GM21423 (cell line): ENCODE measurements at regions not wholly inside any gene's neighbourhood (a gene's known extent, or its start where the extent isn't known, plus 50 kb on each side); places are given as distances from the start of the nearest gene placed in this dataset.

Experiments used
- ATAC-seq: cut with Tn5 transposase; IDR thresholded peaks from one replicate; pipeline ENCODE4 v1.9.1; 2021; ENCODE audit warnings: mild to moderate bottlenecking, moderate library complexity; ENCODE audit not compliant: unreplicated experiment

DNA sequence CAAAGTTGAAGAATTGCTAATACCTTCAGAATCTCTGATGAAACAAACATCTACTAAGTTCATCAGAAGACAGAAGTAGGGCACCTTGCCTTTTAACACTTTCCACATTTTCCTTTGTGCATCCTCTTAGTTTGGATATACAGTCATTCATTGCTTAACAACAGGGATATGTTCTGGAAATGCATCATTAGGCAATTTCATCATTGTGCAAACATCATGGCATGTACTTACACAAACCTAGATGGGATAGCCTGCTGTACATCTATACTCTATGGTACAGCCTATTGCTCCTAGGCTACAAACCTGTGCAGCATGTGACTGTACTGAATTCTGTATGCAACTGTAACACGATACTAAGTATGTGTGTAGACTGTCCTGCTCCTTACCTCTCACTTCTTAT is 169.8 kb downstream of the SUCLA2 start:
- no peak for ATAC-seq

DNA sequence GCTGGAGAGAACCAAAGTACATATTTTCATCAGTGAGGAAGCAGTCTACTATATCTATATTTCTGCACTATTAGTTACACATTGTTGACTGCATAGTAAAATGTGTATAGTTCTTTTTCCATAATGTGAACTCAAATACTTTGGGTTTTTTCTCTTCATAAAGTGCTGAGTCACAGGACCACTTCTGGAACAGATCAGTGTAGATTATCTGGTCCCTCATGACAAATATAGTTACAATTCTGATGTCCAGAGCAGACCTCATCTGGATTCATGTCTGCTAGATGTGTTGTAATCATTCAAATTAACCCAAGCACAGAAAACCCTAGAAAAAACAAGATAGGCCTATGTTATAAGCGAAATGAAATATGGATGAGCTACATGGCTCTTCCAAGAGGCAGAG is 171.4 kb downstream of the SUCLA2 start:
- no peak for ATAC-seq

DNA sequence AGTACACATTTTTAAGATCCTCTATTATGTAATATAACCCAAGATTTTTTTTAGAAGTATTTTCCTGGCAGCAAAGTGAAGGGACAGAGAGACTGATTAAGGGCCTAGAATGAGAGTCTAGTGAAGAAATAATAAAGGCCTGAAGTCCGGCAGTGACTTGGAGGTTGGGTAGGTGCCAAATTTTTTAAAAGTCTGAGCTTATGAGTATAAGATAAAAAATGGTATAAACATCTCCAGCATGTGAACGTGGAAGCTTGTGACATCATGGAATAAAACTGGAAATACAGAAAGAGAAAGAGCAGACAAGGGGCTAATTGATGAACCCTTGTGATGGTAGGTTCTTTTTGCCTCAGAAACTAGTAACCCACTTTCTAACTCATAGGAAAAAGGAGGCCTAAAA is 174.6 kb downstream of the SUCLA2 start:
- ATAC-seq, result no peak

DNA sequence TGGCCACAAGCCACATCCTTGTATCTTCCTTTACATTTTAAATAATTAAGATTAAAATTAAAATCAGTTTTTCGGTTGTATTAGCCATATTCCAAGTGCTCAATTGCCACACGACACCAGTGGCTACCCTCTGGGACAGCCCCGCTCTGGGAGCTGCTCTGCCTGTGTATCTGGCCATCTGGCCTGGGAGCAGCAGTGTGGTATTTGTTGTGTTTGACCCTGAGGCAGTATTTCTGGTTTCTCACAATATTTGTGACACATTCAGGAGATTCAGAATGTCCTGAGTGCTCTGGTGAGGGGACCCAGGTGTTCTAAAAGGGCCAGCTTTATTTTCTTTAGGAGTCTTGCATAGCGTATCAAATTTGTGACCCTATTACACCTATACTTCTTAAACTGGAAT is 179.0 kb downstream of the SUCLA2 start:
- no peak for ATAC-seq

DNA sequence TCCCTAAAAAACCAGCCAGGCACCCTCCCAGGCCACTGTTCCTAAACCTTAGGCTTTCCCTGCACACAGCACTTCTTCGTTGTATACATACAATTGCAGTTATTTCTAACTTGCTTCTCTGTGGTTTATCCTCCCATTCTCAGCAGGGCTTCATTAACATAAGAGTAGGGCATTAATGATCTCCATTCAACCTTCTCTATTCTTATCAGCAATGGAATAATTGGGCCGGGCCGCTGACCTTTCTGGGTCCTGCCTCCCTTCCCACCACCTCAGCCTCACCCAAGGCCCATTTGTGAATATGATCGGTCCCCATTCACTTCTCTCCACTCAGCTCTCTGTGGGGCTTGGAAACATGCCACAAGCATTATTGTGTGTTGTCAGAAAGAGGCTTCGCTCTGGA is 184.2 kb downstream of the SUCLA2 start:
- ATAC-seq, result no peak

DNA sequence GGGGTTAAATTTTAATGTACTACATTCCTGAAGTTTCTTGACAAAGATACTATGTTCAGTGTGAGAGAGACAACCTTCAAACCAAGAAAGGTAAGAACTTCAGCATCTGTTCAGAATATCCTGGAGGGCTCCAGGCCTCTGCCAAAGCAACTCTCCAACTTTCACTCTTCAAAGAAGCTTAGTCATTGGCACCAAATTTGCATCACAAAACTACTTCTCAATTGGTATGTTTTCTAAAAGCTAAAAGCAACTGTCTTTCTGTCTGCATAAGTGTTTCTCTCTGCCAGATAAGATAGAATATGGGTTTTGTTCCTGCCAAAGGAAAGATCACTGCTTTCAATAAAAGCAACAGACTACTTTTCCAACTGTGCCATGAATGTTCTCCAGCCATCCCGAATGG is 187.4 kb downstream of the SUCLA2 start:
- ATAC-seq, result no peak

DNA sequence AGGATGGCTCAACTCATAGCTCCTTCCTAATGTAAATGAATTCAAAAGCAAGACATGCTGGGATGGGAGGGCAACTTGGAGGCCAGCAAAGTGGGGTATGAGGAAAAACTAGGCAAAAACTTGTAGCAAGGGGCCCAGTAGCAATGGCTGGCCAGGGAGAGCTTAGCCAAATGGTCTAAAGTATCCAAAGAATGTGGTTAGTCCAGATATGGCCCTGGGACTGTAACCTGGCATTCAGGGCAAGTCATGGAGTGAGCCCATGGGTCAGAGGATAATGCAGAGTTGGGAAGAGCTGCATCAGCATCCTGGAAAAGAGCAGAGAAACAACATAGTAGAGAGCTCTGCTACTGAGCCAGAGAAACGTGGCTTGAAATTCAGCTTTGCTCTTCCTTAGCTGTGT is 191.7 kb downstream of the SUCLA2 start:
- no peak for ATAC-seq

DNA sequence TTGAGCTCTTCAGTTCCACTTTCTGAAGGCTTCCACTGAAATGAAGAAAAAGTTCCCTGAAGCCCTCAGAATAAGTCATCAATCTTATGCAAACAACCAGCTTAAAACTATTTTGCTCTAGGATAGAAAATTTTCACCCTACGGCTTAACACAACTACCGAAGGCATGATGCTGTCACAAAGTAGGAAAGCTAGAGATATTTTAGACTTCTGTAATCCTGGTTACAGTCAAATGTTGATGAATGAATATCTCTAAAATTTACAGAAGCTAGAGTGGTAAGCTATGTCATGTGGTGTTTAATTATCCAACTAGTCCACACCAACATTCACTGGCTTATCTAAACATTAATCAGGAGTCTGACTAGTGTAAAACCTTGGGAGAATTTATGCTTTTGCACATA is 197.9 kb downstream of the SUCLA2 start:
- ATAC-seq, result no peak

DNA sequence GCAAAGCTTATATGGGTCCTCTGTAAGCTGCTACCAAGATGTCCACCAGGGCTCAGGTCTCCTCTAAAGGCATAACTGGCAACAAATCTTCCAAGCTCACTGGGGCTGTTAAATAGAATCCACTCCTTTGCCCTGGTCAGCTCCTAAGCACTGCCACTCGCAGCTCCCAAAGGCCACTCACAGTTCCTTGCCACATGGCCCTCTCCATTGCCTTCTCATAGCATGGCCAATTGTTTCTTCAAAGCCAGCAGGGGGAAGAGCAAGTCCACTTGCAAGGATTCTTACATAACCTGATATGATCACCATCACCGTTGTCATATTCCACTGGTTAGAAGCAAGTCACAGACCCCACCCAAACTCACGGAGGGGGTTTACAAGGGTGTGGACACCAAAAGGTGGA is 199.5 kb downstream of the SUCLA2 start:
- no peak for ATAC-seq

DNA sequence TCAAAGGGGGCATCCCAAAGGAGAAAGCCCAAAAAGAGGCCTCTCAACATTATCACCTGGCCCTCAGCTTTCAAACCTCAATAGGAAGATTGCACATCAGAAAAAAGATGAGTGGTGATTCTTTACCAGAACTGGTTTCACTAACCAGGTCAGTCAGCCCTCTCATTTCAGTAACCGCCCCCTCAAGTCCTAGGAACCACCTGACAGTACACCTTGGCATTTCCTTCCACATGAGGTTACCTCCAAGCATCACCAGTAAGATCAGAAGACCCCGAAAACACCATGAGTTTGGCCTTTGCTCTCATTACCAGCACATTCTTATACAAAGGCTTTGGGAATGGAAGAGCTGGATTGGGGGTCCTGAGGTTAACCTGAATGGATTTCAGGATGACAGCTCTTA is 200.5 kb downstream of the SUCLA2 start:
- no peak for ATAC-seq

DNA sequence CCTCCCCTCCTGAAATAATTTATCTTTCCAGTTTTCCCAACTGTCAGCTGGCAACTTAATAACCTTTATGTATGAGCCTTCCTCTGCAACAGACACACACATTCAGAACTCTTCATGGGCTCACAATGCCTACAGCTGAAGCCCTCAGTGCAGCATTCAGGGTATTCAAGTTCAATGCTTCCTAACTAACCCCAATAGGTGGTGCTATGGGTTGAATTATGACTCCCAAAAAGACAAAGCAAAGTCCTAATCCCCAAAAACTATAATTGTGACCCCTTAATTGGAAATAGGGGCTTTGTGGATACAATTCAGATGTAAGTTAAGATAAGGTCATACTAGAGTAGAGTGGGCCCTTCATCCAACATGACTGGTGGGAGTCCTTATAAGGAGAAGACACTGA is 202.2 kb downstream of the SUCLA2 start:
- ATAC-seq, result no peak

DNA sequence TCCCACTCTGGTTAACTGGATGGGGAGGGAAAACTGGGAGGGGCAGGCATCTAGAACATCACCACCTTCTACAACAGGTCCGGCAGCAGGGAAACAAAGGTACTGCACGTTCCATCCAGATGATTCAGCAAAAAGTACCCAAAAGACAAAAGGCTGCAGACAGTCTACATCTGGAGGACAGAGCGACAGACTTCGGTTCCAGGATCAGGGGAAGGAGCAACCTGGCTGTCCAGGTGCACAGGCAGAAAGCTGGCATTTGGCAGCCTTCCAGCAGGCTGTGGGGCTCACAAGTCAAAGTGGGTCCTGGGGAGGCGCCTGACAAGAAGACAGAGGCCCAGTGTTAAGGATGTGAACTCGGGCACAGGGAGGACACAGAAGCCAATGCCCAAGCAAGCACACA is 202.9 kb downstream of the SUCLA2 start:
- no peak for ATAC-seq

DNA sequence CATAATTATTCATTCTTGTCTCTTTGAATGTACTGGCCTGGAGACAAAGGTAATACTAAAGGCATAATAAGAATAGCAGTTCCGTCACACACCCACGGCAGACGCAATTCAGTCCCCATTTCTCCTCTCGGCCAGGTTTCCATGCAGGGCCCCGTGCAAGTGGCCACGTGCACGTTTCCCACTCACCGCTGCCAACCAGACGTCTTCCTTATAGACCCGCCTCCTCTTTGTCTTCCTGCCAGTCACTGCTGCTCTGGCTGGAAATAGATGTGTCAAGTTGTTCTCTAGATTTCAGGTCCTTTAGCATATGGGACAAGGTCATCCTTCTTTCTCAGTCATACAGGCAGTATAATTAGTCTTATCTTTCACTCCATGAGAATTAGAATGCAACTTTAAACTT is 204.3 kb downstream of the SUCLA2 start:
- no peak for ATAC-seq

DNA sequence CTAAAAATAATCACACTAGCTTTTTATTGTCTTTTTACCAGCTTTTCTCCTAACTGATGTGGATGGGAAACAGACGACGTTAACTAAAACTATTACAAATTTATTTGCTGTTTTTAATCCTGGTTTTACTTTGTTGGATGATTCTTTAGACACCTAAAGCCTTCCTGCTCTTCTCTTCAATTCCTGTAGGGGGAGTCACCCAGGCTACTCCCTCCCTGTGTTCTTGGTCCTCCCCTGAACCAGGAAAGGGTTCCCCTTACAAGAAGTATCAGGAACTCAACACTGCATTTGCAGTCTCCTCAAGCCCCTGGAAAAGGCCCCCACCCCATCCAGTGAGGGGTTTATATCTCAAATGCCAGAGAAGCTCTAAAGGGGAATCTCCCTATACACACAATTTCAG is 206.1 kb downstream of the SUCLA2 start:
- no peak for ATAC-seq

DNA sequence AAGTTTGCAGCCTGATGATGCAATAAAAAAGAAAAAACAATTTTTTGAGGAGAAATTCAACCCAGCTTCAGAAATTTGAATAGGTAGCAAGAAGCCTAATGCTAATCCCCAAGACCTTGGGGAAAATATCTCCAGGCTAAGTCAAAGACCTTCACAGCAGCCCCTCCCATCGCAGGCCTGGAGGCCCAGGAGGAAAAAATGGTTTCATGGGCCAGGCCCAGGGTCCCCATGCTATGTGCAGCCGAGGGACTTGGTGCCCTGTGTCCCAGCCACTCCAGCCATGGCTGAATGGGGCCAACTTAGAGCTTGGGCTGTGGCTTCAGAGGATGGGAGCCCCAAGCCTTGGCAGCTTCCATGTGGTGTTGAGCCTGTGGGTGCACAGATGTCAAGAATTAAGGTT is 210.3 kb downstream of the SUCLA2 start:
- ATAC-seq, result no peak

DNA sequence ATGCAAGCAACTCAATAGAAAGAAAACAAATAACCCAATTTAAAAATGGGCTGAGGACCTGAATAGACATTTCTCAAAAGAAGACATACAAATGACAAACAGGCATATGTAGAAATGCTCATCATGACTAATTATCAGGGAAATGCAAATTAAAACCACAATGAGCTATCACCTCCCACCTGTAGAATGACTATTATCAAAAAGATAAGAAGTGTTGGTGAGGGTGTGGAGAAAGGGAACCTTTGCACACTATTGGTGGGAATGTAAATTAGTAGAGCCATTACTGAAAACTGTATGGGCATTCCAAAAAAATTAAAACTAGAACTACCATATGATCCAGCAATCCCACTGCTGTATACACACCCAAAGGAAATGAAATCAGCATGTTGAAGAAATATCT is 212.2 kb downstream of the SUCLA2 start:
- ATAC-seq, result no peak

DNA sequence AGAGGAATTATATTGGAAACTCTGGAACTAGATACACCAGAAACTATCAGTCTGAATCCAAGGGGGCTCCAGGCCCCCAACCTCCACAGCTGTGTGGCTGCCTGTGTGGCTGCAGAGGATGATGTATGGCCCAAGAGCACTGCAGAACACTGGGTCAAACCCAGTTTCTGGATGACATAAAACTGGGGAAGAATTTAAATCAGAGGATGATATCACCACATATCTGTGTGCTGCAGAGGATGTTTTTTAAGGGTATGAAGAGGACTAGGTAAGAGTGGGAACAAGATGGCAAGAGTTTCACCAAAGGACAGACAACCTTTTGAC is 226.4 kb downstream of the SUCLA2 start:
- ATAC-seq, result no peak

DNA sequence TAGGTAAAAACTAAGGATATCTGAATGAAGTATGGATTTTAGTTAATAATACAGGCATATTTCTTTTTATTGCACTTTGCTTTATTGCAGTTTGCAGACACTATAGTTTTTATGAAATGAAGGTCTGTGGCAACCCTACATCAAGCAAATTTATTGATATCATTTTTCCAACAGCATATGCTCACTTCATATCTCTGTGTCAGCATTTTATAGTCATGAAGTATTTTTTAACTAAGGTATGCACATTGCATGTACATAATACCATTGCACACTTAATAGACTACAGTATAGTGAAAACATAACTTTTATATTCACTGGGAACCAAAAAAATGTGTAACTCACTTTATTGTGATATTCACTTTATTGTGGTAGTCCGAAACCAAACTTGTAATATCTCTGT is 236.3 kb downstream of the SUCLA2 start:
- ATAC-seq, result no peak

DNA sequence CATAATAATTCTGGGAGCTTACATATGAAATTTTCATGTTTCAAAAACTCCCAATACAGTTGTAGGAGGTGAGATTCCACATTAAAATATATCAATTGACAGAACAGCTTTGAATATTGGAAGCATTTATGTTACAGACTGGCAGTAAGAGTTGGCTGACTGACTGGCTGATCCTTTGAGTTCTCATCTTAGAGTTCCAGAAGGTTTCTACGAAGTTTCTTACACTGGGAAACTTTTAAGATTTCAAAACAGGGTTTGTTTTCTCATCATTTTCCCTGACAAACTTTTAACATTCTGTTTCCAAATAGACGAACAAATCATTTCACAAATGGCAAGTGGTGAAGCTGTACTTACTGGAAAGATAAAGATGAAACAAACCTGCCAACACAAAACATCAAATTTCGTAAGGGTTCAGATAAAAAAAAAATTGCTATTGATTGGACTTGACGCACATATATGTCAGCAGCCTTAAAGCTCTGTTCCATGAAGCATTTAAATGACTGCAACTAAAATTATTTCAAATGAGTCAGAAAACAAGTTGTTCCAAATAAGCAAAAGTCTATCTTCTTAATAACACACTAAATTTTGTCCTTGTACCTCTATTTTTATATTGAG is 243.5 kb downstream of the SUCLA2 start:
- no peak for ATAC-seq

DNA sequence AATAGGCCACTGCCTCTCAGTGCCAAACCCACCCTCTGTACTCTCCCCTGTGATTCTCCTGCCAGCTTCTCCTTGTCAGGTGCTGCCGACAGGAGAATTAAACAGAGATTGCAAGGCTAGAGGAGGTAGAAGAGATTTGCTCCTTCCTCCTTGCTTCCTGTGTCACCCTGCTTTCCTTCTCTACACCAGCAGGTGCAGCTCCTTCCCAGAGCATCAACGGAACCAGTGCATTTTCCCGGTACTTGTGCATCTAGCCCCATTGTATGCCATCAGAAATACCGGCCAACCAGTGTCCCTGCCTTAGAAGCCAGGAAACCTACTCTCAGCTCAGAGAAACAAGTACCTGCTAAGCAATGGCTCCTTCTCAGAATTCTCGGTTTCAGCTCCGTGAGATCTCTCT is 253.2 kb downstream of the SUCLA2 start:
- ATAC-seq, result no peak

DNA sequence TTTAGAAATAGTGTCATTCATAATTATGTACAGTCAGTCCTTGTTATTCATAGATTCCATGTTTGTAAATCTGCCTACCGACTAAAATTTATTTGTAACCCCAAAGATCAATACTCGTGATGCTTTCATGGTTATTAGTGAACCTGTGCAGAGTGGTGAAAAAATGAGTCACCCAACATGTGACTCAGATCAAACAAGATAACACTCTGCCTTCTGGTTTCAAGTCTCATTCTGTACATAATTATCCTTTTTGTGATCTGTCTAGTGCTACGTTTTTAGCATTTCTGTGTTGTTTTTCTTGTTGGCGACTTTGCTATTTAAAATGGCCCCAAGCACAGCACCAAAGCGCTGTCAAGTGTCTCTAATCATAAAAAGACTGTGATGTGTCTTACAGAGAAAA is 274.7 kb downstream of the SUCLA2 start:
- ATAC-seq, result no peak

DNA sequence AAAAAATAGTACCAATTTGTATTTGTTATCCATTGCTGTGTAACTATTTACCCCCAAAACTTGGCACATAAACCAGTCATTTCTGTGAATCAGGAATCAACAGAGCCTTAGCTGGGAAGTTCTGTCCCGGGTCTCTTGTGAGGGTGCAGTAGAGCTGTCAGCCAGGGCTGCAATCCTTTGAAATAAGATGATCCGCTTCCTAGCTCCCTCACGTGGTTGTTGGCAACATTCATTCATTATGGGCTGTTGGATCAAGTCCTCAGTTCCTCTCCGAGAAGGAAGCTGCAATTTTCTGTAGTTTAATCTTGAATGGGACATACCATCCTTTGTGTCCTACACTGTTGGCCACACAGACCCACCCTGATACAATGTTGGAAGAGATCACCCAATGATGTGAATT is 277.2 kb downstream of the SUCLA2 start:
- ATAC-seq, result no peak

DNA sequence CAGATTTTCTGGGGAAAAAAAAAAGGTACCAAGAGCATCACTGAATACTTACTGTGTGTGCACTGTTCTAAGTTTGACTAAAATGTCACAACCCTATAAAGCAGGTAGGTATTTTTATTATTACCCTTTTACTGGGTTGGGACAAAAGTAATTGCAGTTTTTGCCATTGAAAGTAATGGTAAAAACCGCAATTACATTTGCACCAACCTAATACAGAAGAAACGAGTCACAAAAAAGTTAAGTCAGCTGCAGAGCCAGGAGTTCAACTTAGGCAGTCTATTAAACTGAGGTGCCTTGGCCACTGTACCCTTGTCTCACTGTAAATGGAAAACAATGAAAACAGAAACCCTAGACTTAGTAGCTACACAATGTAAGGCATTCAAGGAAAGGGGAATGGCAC is 281.9 kb downstream of the SUCLA2 start:
- no peak for ATAC-seq

DNA sequence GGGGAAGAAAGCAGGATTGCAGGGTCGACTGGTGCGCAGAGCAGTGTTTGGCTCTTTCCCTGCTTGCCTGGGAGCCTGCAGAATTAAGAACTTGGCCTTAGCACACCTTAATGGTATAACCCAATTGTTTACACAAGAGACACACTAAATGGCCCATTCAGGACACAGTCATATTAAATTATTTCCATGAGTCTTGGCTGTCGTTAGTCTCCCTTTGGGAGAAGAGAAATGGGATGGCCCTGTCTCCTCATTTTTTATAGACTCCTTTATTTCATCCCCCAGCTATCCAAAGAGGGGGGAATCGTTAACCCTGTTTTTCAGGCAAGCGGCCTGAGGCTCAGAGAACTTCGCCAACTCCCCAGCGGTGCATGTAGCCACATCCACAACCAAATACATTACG is 282.5 kb downstream of the SUCLA2 start:
- ATAC-seq, result no peak
